Nephron (organoid): ENCODE measurements at regions not wholly inside any gene's neighbourhood (a gene's known extent, or its start where the extent isn't known, plus 50 kb on each side); places are given as distances from the start of the nearest gene placed in this dataset.
"Not testable (repeated sequence)": the region's sequence is repeated elsewhere in the genome, so short reads cannot be mapped to it uniquely, and the experiment has no call there.

Experiments used
- H3K27ac Mint-ChIP-seq, 3 experiments: 2 replicates each; pipeline ENCODE4 v1.8.0; 2020; ENCODE audit warnings: mixed read lengths in 3 of 3, mild to moderate bottlenecking in 2 of 3, moderate library complexity in 1 of 3
- H3K27me3 Mint-ChIP-seq: 2 replicates; pipeline ENCODE4 v1.8.0; 2021; ENCODE audit warnings: low read depth, mild to moderate bottlenecking, moderate library complexity, mixed read lengths
- H3K36me3 Mint-ChIP-seq: 2 replicates; pipeline ENCODE4 v1.8.0; 2020; ENCODE audit warnings: low read depth, mixed read lengths
- H3K4me1 Mint-ChIP-seq: 2 replicates; pipeline ENCODE4 v1.8.0; 2020; ENCODE audit warnings: mixed read lengths
- H3K4me3 Mint-ChIP-seq, 3 experiments: 2 replicates each; pipeline ENCODE4 v1.8.0; 2020; ENCODE audit warnings: mild to moderate bottlenecking in 3 of 3, mixed read lengths in 3 of 3, moderate library complexity in 2 of 3
- H3K9me3 Mint-ChIP-seq: 2 replicates; pipeline ENCODE4 v1.8.0; 2020; ENCODE audit warnings: mixed read lengths
- CTCF ChIP-seq, 3 experiments: fragments of 200-600 bp; sonication (generic); IDR thresholded peaks; one replicate each; pipeline ENCODE4 v1.5.0; 2021; ENCODE audit warnings: antibody characterized with exemption in 3 of 3; ENCODE audit not compliant: unreplicated experiment in 3 of 3

GRCh38 chr4:169902658-169903345 lies 123.4 kb downstream of the MFAP3L start:
- Mint-ChIP-seq H3K9me3 (peaks cover 2% of the 10 kb centered on the region), H3K36me3 (no peaks in the 10 kb centered on the region), H3K27ac (peak overlapping the region in 1 of 3 experiments; percentile 36), H3K4me3 (no peak overlapping the region), H3K4me1 (peaks cover 29% of the 10 kb centered on the region), H3K27me3 (peaks cover 16% of the 10 kb centered on the region)
- TF ChIP-seq CTCF (IDR thresholded peaks at IDR 0.05; ENCODE audit: unreplicated experiment in 3 of 3) = no peak

- Mint-ChIP-seq H3K27me3 (peaks cover 16% of the 10 kb centered on the region), H3K9me3 (peaks cover 2% of the 10 kb centered on the region), H3K27ac (peak overlapping the region; percentile 3 to 64 (median 21)), H3K36me3 (no peaks in the 10 kb centered on the region), H3K4me3 (peak overlapping the region in 1 of 3 experiments; percentile 43), H3K4me1 (peaks cover 29% of the 10 kb centered on the region)
- no peak for TF ChIP-seq CTCF (IDR thresholded peaks at IDR 0.05; ENCODE audit: unreplicated experiment in 3 of 3)
These were observed 125.9 kb downstream of the MFAP3L start for GRCh38 chr4:169900241-169900845.

GRCh38 chr4:169899295-169899694 lies 126.9 kb downstream of the MFAP3L start:
- Mint-ChIP-seq H3K27me3 (peaks cover 16% of the 10 kb centered on the region), H3K4me1 (peaks cover 29% of the 10 kb centered on the region), H3K9me3 (peaks cover 2% of the 10 kb centered on the region), H3K36me3 (no peaks in the 10 kb centered on the region), H3K27ac (peak overlapping the region in 2 of 3 experiments; percentile 1 to 58), H3K4me3 (no peak overlapping the region)
- TF ChIP-seq CTCF (IDR thresholded peaks at IDR 0.05; ENCODE audit: unreplicated experiment in 3 of 3) = no peak

GRCh38 chr4:169898095-169898494 lies 128.1 kb downstream of the MFAP3L start:
- Mint-ChIP-seq H3K4me1 (peaks cover 29% of the 10 kb centered on the region), H3K36me3 (no peaks in the 10 kb centered on the region)

GRCh38 chr4:169894767-169895166 lies 131.4 kb downstream of the MFAP3L start:
- not testable (repeated sequence) for H3K4me1 Mint-ChIP-seq, H3K27ac Mint-ChIP-seq, H3K27me3 Mint-ChIP-seq, H3K36me3 Mint-ChIP-seq, H3K4me3 Mint-ChIP-seq, H3K9me3 Mint-ChIP-seq

More at GRCh38 chr4:169898095-169898494, 128.1 kb downstream of the MFAP3L start:
- no peak for TF ChIP-seq CTCF (IDR thresholded peaks at IDR 0.05; ENCODE audit: unreplicated experiment in 3 of 3)
- H3K27me3 Mint-ChIP-seq = peaks cover 15% of the 10 kb centered on the region
- peaks cover 2% of the 10 kb centered on the region for H3K9me3 Mint-ChIP-seq
- no peak overlapping the region for H3K27ac Mint-ChIP-seq
- no peak overlapping the region for H3K4me3 Mint-ChIP-seq

GRCh38 chr4:169885893-169886292 lies 128.1 kb upstream of the HPF1 start:
- H3K9me3 Mint-ChIP-seq = no peaks in the 10 kb centered on the region
- no peak overlapping the region for H3K4me3 Mint-ChIP-seq
- H3K27me3 Mint-ChIP-seq = peaks cover 4% of the 10 kb centered on the region
- TF ChIP-seq CTCF (IDR thresholded peaks at IDR 0.05; ENCODE audit: unreplicated experiment in 3 of 3) = no peak
- H3K36me3 Mint-ChIP-seq = no peaks in the 10 kb centered on the region
- H3K4me1 Mint-ChIP-seq = no peaks in the 10 kb centered on the region
- H3K27ac Mint-ChIP-seq = no peak overlapping the region
